OCI-LY7 (cell line): ENCODE measurements at regions not wholly inside any gene's neighbourhood (a gene's known extent, or its start where the extent isn't known, plus 50 kb on each side); places are given as distances from the start of the nearest gene placed in this dataset.

Experiments used
- BruUV-seq: library from RNA; stranded (reverse); fragments of 400-500 nt; replicated peaks from 2 replicates; lab custom pipeline; 2021; lab: Mats Ljungman, UMichigan
- CTCF ChIA-PET: fragments of 300-600 bp; sonication (Branson Sonifier 250); formaldehyde crosslinking; loops from one replicate; lab custom pipeline; 2022; ENCODE audit warnings: antibody characterized with exemption; ENCODE audit not compliant: unreplicated experiment; lab: Charles Lee
- POLR2A ChIA-PET: fragments of 300-600 bp; sonication (Branson Sonifier 250); formaldehyde crosslinking; loops from one replicate; lab custom pipeline; 2022; ENCODE audit warnings: antibody characterized with exemption; lab: Charles Lee
- DNase-seq: peaks from one replicate; pipeline ENCODE4 v3.0.0-alpha.2; 2015; ENCODE audit warnings: low spot score
- H2AFZ ChIP-seq: fragments of 200-600 bp; sonication (generic), shearing (Covaris generic); 2 replicates; pipeline ENCODE4 v1.6.1; 2014; ENCODE audit warnings: mild to moderate bottlenecking, antibody characterized with exemption, low read length, moderate library complexity
- H3K27ac ChIP-seq: fragments of 200-600 bp; sonication (generic); 2 replicates; pipeline ENCODE4 v1.5.1; 2014; ENCODE audit warnings: mixed run types, low read depth, mild to moderate bottlenecking, moderate library complexity, low read length, inconsistent platforms; ENCODE audit not compliant: poor library complexity, severe bottlenecking
- H3K36me3 ChIP-seq: fragments of 200-600 bp; sonication (generic); 2 replicates; pipeline ENCODE4 v1.6.1; 2014; ENCODE audit warnings: mild to moderate bottlenecking, antibody characterized with exemption, low read length, moderate library complexity, mixed read lengths; ENCODE audit not compliant: insufficient read depth
- H3K4me1 ChIP-seq: fragments of 200-600 bp; sonication (generic); 2 replicates; pipeline ENCODE4 v1.5.1; 2014; ENCODE audit warnings: mild to moderate bottlenecking, low read length; ENCODE audit not compliant: insufficient read depth, poor library complexity, severe bottlenecking
- H3K4me2 ChIP-seq: fragments of 200-600 bp; sonication (generic); 2 replicates; pipeline ENCODE4 v1.6.1; 2014; ENCODE audit warnings: mild to moderate bottlenecking, low read length
- H3K4me3 ChIP-seq: fragments of 200-600 bp; sonication (generic); 2 replicates; pipeline ENCODE4 v1.5.1; 2014; ENCODE audit warnings: mild to moderate bottlenecking, low read depth, low read length; ENCODE audit not compliant: poor library complexity, severe bottlenecking
- H3K79me2 ChIP-seq: fragments of 200-600 bp; sonication (generic); 2 replicates; pipeline ENCODE4 v1.6.1; 2016; ENCODE audit warnings: low read depth, mild to moderate bottlenecking, low read length, moderate library complexity, mixed read lengths; ENCODE audit not compliant: insufficient read depth
- H3K9me2 ChIP-seq: fragments of 200-600 bp; sonication (generic); 2 replicates; pipeline ENCODE4 v1.6.1; 2016; ENCODE audit warnings: mild to moderate bottlenecking, low read length, mixed read lengths; ENCODE audit not compliant: insufficient read depth
- H3K9me3 ChIP-seq: fragments of 200-600 bp; sonication (generic); 2 replicates; pipeline ENCODE4 v1.6.1; 2014; ENCODE audit warnings: mild to moderate bottlenecking, mixed run types, low read length, mixed read lengths
- H4K20me1 ChIP-seq: fragments of 200-600 bp; sonication (generic); 2 replicates; pipeline ENCODE4 v1.6.1; 2014; ENCODE audit warnings: mild to moderate bottlenecking, antibody characterized with exemption, low read length, moderate library complexity, mixed read lengths; ENCODE audit not compliant: insufficient read depth
- CTCF ChIP-seq: fragments of 200-600 bp; sonication (generic); conservative IDR thresholded peaks from 2 replicates; pipeline ENCODE4 v1.5.1; 2014; ENCODE audit warnings: mild to moderate bottlenecking, antibody characterized with exemption, low read length, moderate library complexity, mixed read lengths
- EZH2phosphoT487 ChIP-seq: fragments of 200-600 bp; sonication (generic); IDR thresholded peaks from 2 replicates; pipeline ENCODE4 v1.6.1; 2018; ENCODE audit warnings: low read depth, borderline replicate concordance, mild to moderate bottlenecking, mixed run types, antibody characterized with exemption, low read length, moderate library complexity, mixed read lengths
- intact Hi-C: fragments of 100-400 bp; cut with micrococcal nuclease; formaldehyde crosslinking; loops from one replicate; pipeline ENCODE4 v1.10.0; 2022; ENCODE audit not compliant: unreplicated experiment

GRCh38 chr14:87264272-87264785 is 728.7 kb downstream of the GALC start:
- H3K36me3 ChIP-seq, result no peaks in the 10 kb centered on the region
- H3K9me3 ChIP-seq, result no peaks in the 10 kb centered on the region; the same call in 1 of the 2 replicates
- ChIA-PET POLR2A (interaction anchor here (1.1 to 2.3 kb wide), 3 partner anchors 9 to 14 kb away, joined by 3 to 5 read pairs (median 3); no protein-coding TSS in a partner anchor), CTCF (no interaction called here)
- no TSS peak for BruUV-seq
- no peak overlapping the region for H3K27ac ChIP-seq
- H4K20me1 ChIP-seq, result no peaks in the 10 kb centered on the region
- no peaks in the 10 kb centered on the region for H3K9me2 ChIP-seq
- no peak for TF ChIP-seq EZH2phosphoT487
- no peak for TF ChIP-seq CTCF
- H3K4me2 ChIP-seq, result no peak overlapping the region
- H3K79me2 ChIP-seq, result no peaks in the 10 kb centered on the region
- intact Hi-C loops, result no loop called here
- no peak overlapping the region for H3K4me3 ChIP-seq
- H2AFZ ChIP-seq, result peak overlapping the region; percentile 41; the same call in 1 of the 2 replicates
- no peak for DNase-seq
- no peaks in the 10 kb centered on the region for H3K4me1 ChIP-seq

- CTCF ChIA-PET, result no interaction called here
- H3K4me1 ChIP-seq, result no peaks in the 10 kb centered on the region
- no peaks in the 10 kb centered on the region; the same call in 1 of the 2 replicates for H3K36me3 ChIP-seq
- intact Hi-C loops, result no loop called here
- TF ChIP-seq EZH2phosphoT487, result no peak
- TF ChIP-seq CTCF, result no peak
- no peaks in the 10 kb centered on the region; the same call in 1 of the 2 replicates for H3K9me3 ChIP-seq
- H3K9me2 ChIP-seq, result no peaks in the 10 kb centered on the region
- no peak overlapping the region for H3K27ac ChIP-seq
- H3K79me2 ChIP-seq, result no peaks in the 10 kb centered on the region
- H3K4me2 ChIP-seq, result no peak overlapping the region
- no peaks in the 10 kb centered on the region for H4K20me1 ChIP-seq
- H3K4me3 ChIP-seq, result no peak overlapping the region
- POLR2A ChIA-PET, result no interaction called here
- no peak overlapping the region for H2AFZ ChIP-seq
- no peak for DNase-seq
- BruUV-seq, result no TSS peak
Measured at GRCh38 chr14:87261621-87262020, 731.4 kb downstream of the GALC start.

- intact Hi-C loops, result no loop called here
- no TSS peak for BruUV-seq
Measured at GRCh38 chr14:87260460-87260859, 732.5 kb downstream of the GALC start.

More at GRCh38 chr14:87260460-87260859, 732.5 kb downstream of the GALC start:
- Histone ChIP-seq H3K36me3 (no peaks in the 10 kb centered on the region; the same call in 1 of the 2 replicates), H2AFZ (0 out of 2 replicates have a peak overlapping the region, but pooled peaks have one; percentile 3), H3K27ac (no peak overlapping the region), H3K4me2 (no peak overlapping the region), H3K9me2 (no peaks in the 10 kb centered on the region), H3K4me3 (no peak overlapping the region), H3K9me3 (no peaks in the 10 kb centered on the region; the same call in 1 of the 2 replicates), H3K79me2 (no peaks in the 10 kb centered on the region), H4K20me1 (no peaks in the 10 kb centered on the region), H3K4me1 (no peaks in the 10 kb centered on the region)
- CTCF ChIA-PET, result no interaction called here
- POLR2A ChIA-PET, result interaction anchor here (0.7 to 0.9 kb wide), 2 partner anchors 10 to 38 kb away, joined by 3 read pairs; no protein-coding TSS in a partner anchor
- TF ChIP-seq CTCF (no peak), EZH2phosphoT487 (no peak)
- DNase-seq, result no peak
